GM18511 (cell line): ENCODE measurements at regions not wholly inside any gene's neighbourhood (a gene's known extent, or its start where the extent isn't known, plus 50 kb on each side); places are given as distances from the start of the nearest gene placed in this dataset.
A peak's percentile ranks its signal among the peaks of the same experiment; 100 is the strongest.

Experiments used
- ATAC-seq: cut with Tn5 transposase; IDR thresholded peaks from one replicate; pipeline ENCODE4 v1.9.1; 2021; ENCODE audit warnings: mild to moderate bottlenecking, moderate library complexity; ENCODE audit not compliant: unreplicated experiment

DNA sequence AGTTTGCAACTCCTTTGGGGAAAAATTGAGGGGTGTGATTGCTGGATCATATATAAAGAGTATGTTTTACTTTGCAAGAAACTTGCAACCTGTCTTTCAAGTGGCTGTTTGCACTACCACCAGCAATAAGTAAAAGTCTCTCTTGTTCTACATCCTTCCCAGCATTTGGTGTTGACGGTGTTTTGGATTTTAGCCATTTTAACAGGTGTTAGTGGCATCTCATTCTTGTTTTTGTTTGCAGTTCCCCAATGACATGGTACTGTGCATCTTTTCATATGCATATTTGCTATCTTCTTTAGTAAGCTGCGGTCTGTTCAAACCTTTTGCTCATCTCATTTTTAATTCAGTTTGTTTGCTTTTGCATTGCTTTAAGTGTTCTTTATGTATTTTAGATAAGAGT is 535.5 kb downstream of the LRRIQ3 start:
- ATAC-seq: no peak

DNA sequence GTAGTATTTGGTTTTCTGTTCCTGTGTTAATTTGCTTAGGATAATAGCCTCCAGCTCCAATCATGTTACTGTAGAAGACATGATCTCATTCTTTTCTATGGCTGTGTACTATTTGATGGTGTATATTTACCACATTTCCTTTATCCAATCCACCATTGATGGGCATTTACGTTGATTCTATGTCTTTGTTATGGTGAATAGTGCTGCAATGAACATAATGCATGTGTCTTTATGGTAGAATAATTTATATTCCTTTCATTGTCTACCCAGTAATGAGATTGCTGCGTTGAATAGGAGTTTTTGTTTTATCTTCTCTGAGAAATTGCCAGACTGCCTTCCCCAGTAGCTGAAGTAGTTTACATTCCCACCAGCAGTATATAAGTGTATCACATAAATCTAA is 538.8 kb downstream of the LRRIQ3 start:
- no peak for ATAC-seq

GRCh38 chr1:73654714-73655113 is 543.3 kb downstream of the LRRIQ3 start:
- ATAC-seq: no peak

GRCh38 chr1:73644198-73644597 is 553.8 kb downstream of the LRRIQ3 start:
- no peak for ATAC-seq

GRCh38 chr1:73639494-73639893 is 558.5 kb downstream of the LRRIQ3 start:
- no peak for ATAC-seq

- no peak for ATAC-seq
Observed at GRCh38 chr1:73637264-73637663, 560.7 kb downstream of the LRRIQ3 start.

DNA sequence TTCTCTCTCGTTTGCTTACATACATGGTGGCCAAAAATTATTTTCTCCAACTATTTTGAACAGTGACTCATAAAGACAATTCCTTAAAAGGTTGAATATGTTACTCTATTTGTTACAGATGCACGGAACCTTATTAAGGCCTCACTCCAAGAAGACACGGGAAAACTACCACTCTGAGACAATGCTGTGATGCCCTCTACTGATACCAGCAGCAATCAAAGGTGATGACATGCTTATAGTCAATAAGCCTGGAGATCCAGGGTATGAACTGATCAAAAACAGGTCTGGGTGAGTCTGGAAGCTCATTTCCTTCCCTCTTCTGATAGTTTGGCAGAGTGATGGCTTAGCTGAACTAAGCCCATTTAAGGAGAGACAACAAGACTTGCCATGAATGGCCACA is 563.0 kb downstream of the LRRIQ3 start:
- ATAC-seq: no peak

GRCh38 chr1:73627723-73628122 is 570.3 kb downstream of the LRRIQ3 start:
- no peak for ATAC-seq

DNA sequence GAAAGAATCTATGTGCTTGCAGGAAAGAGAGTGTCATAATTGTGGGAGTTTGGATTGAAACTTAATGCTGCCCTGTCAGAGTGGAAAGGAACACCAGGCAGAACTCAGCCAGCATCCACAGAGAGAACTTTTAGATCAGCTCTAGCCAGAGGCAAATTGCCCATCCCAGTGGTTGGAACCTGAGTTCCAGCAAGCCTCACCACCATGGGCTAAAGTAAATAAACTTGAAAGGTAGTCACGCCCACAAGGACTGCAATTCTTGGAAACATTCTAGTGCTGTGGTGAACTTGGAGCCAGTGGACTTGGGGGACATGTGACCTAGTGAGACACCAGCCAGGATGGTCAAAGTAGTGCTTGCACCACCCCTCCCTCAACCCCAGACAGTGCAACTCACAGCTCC is 571.6 kb downstream of the LRRIQ3 start:
- ATAC-seq: no peak

DNA sequence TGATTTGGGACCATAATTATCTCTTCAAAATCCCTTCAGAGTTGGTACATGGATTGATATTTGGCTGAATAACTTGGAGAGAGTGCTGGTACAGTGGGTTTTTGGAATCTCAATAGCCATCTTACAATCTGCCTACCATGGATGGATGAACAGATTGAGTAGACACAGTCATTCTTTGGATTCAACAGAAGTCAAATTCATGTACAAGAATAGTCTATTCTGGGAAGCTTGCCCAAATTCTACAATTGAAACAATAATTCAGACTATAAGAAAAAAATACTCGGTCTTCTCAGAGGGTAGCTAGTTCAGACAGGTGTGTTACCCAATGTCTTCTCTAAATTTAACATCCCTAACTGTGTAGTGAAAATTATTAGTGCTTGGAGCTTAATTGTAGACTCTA is 574.0 kb downstream of the LRRIQ3 start:
- no peak for ATAC-seq

GRCh38 chr1:73617145-73617544 is 580.8 kb downstream of the LRRIQ3 start:
- no peak for ATAC-seq

DNA sequence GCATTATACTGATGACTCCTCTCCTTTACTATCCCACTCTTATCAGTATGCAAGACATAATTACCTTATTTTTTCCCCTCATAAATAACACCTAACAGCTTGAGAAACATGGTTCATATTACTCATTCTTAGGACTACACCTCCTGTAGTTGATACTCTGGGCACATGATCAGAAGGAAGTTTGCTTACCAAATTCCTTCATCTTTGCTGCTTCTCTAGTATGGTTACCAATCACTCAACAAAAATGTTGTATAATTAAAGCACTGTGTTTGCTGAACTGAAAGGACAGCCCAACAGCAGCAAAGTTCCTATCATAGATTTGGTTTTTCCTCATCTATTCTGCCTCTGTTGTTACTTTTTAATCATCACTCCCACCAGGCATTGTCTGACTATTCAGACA is 586.3 kb downstream of the LRRIQ3 start:
- ATAC-seq: no peak

DNA sequence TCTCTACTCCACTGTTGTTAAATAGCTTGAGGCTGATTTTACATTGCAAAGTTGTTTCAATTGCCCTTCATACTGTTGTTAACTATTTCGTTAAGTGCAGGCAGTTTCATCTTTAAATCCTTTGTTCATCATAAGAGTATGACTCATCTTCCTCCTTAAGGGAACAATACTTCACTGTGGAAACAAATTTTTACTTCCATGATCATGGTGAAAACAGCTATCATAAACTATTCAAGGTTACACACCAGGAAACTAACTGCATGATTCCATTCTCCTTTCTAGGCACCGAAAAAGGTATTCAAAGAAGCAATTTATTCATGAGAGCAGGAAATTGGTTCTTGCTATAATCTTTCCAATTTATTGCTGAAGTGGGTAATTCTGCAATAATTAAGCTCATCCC is 593.2 kb downstream of the LRRIQ3 start:
- no peak for ATAC-seq

- ATAC-seq: no peak
Observed at GRCh38 chr1:73604211-73604610, 593.8 kb downstream of the LRRIQ3 start.

- ATAC-seq: no peak
Observed at GRCh38 chr1:73593804-73594203, 604.2 kb downstream of the LRRIQ3 start.

DNA sequence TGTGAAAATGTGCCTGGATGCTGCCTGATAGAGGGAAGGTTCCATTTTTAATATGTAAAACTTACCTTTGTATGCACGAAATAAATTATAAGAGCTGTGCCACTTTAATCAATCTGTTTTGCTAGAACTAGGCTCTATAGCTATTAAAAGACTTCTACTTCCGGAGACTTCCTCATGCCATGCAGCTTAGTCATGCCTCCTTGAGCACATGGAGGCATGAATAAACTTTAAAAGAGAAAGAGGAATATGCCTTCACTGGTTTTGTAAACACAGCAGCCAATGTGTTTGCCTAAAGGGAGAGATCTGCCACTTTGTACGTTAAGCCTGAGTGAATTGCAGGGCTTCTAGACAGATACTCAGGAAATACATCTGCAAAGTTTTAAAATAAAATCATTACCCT is 604.6 kb downstream of the LRRIQ3 start:
- ATAC-seq: no peak

- no peak for ATAC-seq
Observed at GRCh38 chr1:73587080-73587479, 610.9 kb downstream of the LRRIQ3 start.

DNA sequence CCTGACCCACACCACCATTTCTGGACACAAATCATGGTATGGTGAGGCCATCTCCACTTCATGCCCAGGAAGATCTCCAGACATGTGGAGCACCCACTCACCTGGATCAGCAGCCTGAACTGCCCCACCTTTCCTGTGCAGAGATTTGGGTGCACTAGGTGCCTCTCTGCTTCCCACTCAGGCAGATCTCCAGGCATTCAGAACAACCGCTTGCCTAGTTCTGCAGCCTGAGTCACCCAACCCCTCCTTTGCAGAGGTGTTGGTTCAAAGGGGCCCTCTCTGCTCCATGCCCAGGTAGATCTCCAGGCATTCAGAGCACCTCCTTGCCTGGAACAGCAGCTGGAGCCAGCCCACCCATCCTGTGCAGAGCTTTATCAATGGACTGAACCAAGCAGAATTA is 620.8 kb downstream of the LRRIQ3 start:
- no peak for ATAC-seq

- no peak for ATAC-seq
Observed at GRCh38 chr1:73576083-73576482, 621.9 kb downstream of the LRRIQ3 start.

DNA sequence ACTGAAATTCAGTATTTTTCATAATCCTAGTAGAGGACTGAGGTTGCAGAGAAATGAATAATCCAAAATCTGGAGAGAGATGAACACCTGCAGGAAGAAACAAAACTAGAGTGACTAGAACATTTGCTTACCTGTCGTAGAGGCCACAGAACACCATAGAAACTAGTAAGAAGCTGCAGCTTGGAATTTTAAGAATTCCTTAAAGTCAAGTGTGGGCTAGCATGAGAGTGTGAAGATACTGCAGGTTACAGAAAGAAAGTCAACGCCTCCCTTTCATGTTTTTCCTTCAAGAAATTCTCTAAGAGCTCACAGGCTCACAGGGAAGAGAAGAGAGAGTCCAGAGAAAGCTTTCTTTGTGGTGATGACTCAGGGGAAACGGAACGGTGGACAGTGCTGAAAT is 633.7 kb downstream of the LRRIQ3 start:
- ATAC-seq: no peak

DNA sequence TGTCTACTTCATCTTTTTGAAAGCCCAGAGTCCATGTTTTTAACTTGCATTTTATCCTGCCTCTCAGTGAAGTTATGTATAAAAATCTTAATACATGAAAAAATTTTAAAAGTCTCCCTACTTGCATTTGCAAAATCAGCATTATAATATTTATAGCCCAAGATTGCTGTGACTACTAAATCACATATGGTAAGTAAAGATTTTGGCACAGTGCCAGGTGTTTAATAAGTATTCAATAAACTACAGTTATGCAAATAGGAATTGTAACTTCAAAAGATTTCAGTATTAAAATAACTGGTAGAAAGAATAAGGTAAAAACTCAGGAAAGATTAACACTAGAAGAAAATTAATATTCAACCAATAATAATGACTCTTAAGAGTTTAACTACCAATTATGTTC is 641.7 kb downstream of the LRRIQ3 start:
- ATAC-seq: no peak

- ATAC-seq: no peak
Observed at GRCh38 chr1:73537400-73537799, 660.6 kb downstream of the LRRIQ3 start.

GRCh38 chr1:73517603-73518191 is 680.3 kb downstream of the LRRIQ3 start:
- no peak for ATAC-seq

DNA sequence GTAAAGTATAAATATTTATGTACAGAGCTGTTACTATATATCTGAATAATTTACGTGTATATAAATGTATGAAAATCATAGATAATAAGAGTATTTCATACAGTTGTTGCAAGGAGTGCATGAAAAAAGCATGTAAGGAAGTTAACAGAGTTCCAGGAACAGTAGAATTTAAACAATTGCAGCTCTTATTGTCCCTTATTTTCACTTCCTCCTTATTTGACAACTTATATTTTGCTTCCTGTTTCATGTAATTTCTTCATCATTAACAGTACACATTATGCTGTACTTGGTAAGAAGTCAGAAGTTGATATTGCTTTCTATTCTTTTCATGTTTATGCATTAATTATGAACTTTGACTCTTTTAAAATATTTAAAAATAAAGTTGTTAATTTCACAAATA is 681.5 kb downstream of the LRRIQ3 start:
- peak; percentile 43 for ATAC-seq
